ENCODE measurements at regions not wholly inside any gene's neighbourhood (a gene's known extent, or its start where the extent isn't known, plus 50 kb on each side); places are given as distances from the start of the nearest gene placed in this dataset.

DNA sequence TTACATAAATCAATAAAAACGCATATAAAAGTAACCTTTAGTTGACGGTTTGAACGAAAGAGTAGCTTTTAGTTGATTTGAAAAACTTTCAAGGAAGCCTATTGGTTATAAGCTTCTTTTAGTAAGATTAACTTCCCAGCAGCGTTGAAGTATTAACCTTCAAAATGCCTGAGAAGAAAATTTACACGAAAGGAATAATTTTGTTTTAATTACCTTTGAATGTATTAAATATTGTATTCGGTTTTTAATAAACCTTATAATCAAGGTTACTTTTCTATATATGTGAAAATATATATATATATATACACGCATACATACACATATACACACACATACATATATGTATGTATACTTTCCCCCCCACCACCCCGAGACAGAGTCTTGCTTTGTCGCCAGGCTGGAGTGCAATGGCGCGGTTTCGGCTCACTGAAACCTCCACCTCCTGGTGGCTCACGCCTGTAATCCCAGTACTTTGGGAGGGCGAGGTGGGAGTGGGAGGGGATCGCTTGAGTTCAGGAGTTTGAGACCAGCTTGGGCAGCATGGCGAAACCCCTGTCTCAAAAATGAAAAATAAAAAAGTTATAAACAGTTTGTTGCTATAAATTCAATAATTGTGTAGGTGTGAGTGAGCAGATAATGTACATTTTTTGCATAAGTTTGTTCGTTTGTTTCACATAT lies 57.6 kb upstream of the EZH2 start:
- H3K27me3 ChIP-seq (ENCODE audit: control insufficient read depth in 2 of 2, insufficient read depth in 2 of 2, low read length in 2 of 2): no peaks in the 10 kb centered on the region
- Mint-ChIP-seq H3K27me3 (ENCODE audit: low read depth in 3 of 3) (peaks cover 0 to 2% (median 1%) of the 10 kb centered on the region in 3 donors), H3K36me3 (no peaks in the 10 kb centered on the region), H3K4me3 (peak overlapping the region; percentile 93 to 94), H3K27ac (peak overlapping the region; percentile 87 to 94 (median 92)), H3K9me3 (peaks cover 0 to 2% (median 0%) of the 10 kb centered on the region in 7 donors), H3K4me1 (peaks cover 12% of the 10 kb centered on the region)
- peak overlapping the region; percentile 83 for H2AFZ ChIP-seq (ENCODE audit: insufficient read depth, low read depth, low read length, poor library complexity, severe bottlenecking)
- no peaks in the 10 kb centered on the region for H3K79me2 ChIP-seq (ENCODE audit: insufficient read depth, low read length)
- H4K20me1 ChIP-seq (ENCODE audit: insufficient read depth, low read length): no peaks in the 10 kb centered on the region
- 0% methylated on average over 3 of the region's 17 CpGs for WGBS (ENCODE audit: insufficient coverage)
- H3K9ac ChIP-seq (ENCODE audit: insufficient read depth, low read length, poor library complexity, severe bottlenecking): peak overlapping the region; percentile 89
- intact Hi-C loops (cut with micrococcal nuclease): loop anchor here in 1 of 2 donors (2.0 to 5.0 kb wide), 2 partner anchors 21 to 59 kb away; partner anchors contain the start of gene EZH2
- H3K4me1 ChIP-seq (ENCODE audit: control insufficient read depth in 1 of 2, insufficient read depth in 2 of 2, low read length in 2 of 2): peaks cover 9 to 18% of the 10 kb centered on the region in 2 donors
- peak overlapping the region; percentile 60 to 86 (median 76) for H3K4me3 ChIP-seq (replicated peaks in 1 of 3; ENCODE audit: low read depth in 2 of 3, low read length in 3 of 3)
- DNase-seq: peak; percentile 62 to 69 (median 64)
- TF ChIP-seq, protein P1, sequence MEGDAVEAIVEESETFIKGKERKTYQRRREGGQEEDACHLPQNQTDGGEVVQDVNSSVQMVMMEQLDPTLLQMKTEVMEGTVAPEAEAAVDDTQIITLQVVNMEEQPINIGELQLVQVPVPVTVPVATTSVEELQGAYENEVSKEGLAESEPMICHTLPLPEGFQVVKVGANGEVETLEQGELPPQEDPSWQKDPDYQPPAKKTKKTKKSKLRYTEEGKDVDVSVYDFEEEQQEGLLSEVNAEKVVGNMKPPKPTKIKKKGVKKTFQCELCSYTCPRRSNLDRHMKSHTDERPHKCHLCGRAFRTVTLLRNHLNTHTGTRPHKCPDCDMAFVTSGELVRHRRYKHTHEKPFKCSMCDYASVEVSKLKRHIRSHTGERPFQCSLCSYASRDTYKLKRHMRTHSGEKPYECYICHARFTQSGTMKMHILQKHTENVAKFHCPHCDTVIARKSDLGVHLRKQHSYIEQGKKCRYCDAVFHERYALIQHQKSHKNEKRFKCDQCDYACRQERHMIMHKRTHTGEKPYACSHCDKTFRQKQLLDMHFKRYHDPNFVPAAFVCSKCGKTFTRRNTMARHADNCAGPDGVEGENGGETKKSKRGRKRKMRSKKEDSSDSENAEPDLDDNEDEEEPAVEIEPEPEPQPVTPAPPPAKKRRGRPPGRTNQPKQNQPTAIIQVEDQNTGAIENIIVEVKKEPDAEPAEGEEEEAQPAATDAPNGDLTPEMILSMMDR (IDR thresholded peaks at IDR 0.05): peak; percentile 56
- H3K27ac ChIP-seq (ENCODE audit: low read depth in 1 of 2, low read length in 2 of 2): peak overlapping the region in 1 of 2 donors; percentile 87
- H3K4me2 ChIP-seq (replicated peaks; ENCODE audit: extremely low read depth, low read length, poor library complexity, severe bottlenecking): peak overlapping the region; percentile 92
- no peaks in the 10 kb centered on the region for H3K9me3 ChIP-seq (replicated peaks in 1 of 2; ENCODE audit: control insufficient read depth in 1 of 2, insufficient read depth in 1 of 2, low read length in 2 of 2)
- H3K36me3 ChIP-seq (replicated peaks in 1 of 2; ENCODE audit: control insufficient read depth in 1 of 2, insufficient read depth in 2 of 2, low read length in 2 of 2): no peaks in the 10 kb centered on the region

DNA sequence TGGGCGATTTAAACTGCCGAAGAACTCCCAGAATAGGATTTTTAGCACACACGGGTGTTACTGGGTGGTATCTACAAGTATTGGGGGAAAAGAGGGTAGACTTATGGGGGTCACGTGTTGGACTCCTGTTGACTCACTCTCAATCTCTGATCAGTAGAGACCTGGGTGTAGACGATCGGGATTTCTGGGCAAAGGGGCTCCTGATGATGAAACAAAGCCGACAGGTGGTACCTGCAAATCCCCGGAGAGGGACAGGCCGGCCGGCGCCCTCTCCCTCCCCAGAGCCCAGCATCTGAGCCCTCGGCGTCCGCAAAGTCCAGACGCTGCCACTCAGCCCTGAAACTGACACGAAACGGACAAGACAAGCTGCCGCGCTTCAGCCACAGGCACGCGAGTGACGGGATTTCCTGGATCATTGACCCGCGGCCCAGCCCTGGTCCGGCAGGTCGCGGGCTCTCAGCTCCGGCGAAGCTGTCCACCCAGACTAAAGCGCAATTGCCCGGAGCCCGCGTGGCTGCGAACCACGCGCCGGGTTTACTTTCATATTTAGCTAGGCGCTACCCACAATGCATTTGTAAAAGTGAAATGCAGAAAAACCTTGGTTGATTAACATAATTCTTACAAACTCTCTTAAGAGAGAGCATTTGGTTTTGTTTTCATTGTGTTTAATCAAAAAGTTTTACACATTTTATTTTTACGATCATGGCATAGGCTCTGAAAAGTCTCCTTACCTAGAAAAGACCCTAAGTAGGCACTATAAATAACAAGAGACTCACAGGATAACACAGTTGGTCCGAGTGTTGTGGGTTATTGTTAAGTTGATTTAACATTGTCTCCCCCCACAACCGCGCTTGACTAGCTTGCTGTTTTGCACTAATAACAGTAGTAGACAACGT lies 56.9 kb upstream of the EZH2 start:
- H3K27ac Mint-ChIP-seq: peak overlapping the region; percentile 87 to 94 (median 92)
- no peaks in the 10 kb centered on the region for H3K9me3 ChIP-seq (replicated peaks in 1 of 2; ENCODE audit: control insufficient read depth in 1 of 2, insufficient read depth in 1 of 2, low read length in 2 of 2)
- H3K36me3 Mint-ChIP-seq: no peaks in the 10 kb centered on the region
- no peaks in the 10 kb centered on the region for H3K36me3 ChIP-seq (replicated peaks in 1 of 2; ENCODE audit: control insufficient read depth in 1 of 2, insufficient read depth in 2 of 2, low read length in 2 of 2)
- peak overlapping the region; percentile 92 for H3K4me2 ChIP-seq (replicated peaks; ENCODE audit: extremely low read depth, low read length, poor library complexity, severe bottlenecking)
- peak overlapping the region; percentile 93 to 94 for H3K4me3 Mint-ChIP-seq
- WGBS (ENCODE audit: insufficient coverage): under 1% methylated on average over 30 of the region's 43 CpGs
- DNase-seq: peak; percentile 83 to 88 (median 84)
- H3K4me3 ChIP-seq (replicated peaks in 1 of 3; ENCODE audit: low read depth in 2 of 3, low read length in 3 of 3): peak overlapping the region; percentile 60 to 86 (median 76)
- H3K4me1 ChIP-seq (ENCODE audit: control insufficient read depth in 1 of 2, insufficient read depth in 2 of 2, low read length in 2 of 2): peaks cover 9 to 18% of the 10 kb centered on the region in 2 donors
- H3K79me2 ChIP-seq (ENCODE audit: insufficient read depth, low read length): no peaks in the 10 kb centered on the region
- intact Hi-C loops (cut with micrococcal nuclease): loop anchor here in 1 of 2 donors (5.0 kb wide), 1 partner anchor 59 kb away; the partner anchor contains the start of gene EZH2
- H3K27ac ChIP-seq (ENCODE audit: low read depth in 1 of 2, low read length in 2 of 2): peak overlapping the region; percentile 86 to 87
- no peaks in the 10 kb centered on the region for H3K27me3 ChIP-seq (ENCODE audit: control insufficient read depth in 2 of 2, insufficient read depth in 2 of 2, low read length in 2 of 2)
- H3K9me3 Mint-ChIP-seq: peaks cover 0 to 2% (median 0%) of the 10 kb centered on the region in 7 donors
- peak overlapping the region; percentile 83 for H2AFZ ChIP-seq (ENCODE audit: insufficient read depth, low read depth, low read length, poor library complexity, severe bottlenecking)
- H3K4me1 Mint-ChIP-seq: peaks cover 12% of the 10 kb centered on the region
- TF ChIP-seq, protein P1 (IDR thresholded peaks at IDR 0.05): no peak
- H4K20me1 ChIP-seq (ENCODE audit: insufficient read depth, low read length): no peaks in the 10 kb centered on the region
- H3K9ac ChIP-seq (ENCODE audit: insufficient read depth, low read length, poor library complexity, severe bottlenecking): peak overlapping the region; percentile 89
- peaks cover 0 to 1% (median 0%) of the 10 kb centered on the region in 3 donors for H3K27me3 Mint-ChIP-seq (ENCODE audit: low read depth in 3 of 3)
